GM18858 (cell line): ENCODE measurements at regions not wholly inside any gene's neighbourhood (a gene's known extent, or its start where the extent isn't known, plus 50 kb on each side); places are given as distances from the start of the nearest gene placed in this dataset.
"Not testable (repeated sequence)": the region's sequence is repeated elsewhere in the genome, so short reads cannot be mapped to it uniquely, and the experiment has no call there.

Experiments used
- ATAC-seq: cut with Tn5 transposase; IDR thresholded peaks from one replicate; pipeline ENCODE4 v1.9.1; 2021; ENCODE audit not compliant: unreplicated experiment

DNA sequence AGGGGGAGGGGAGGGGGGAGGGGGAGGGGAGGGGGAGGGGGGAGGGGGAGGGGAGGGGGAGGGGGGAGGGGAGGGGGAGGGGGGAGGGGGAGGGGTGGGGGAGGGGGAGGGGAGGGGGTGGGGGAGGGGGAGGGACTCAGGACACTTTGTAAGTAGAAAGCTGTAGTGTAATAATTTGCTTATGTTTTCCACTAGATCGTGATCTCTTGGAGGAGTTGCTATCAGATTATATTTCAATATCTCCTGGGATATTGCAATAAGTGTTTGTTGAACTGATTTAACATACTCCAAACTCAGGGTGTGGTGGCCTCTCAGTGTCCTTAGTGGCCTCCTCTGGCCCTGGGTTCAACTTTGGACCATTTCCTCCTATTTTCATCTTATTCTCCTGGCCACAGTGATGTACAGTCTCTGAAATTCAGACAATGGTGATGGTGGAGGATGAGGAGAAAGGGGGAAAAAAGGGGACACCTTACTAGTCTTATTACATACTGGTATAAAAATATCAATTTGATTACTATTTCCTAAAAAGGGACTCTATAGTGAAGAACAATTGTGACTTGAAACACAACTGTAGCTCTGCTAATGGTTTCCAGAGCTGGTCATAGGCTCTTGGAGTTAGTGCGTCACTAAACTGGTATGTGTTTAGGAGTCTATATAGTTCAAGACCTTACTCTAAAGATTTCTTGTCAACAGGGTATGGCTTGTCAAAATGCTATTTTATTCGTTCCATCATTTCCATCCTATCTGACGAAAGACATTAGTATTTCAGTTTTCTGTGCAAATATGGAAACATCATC, 89.6 kb downstream of the DDX1 start:
- ATAC-seq = no peak

- ATAC-seq = no peak
Measured at GRCh38 chr2:15682354-15682753, 90.7 kb downstream of the DDX1 start.

DNA sequence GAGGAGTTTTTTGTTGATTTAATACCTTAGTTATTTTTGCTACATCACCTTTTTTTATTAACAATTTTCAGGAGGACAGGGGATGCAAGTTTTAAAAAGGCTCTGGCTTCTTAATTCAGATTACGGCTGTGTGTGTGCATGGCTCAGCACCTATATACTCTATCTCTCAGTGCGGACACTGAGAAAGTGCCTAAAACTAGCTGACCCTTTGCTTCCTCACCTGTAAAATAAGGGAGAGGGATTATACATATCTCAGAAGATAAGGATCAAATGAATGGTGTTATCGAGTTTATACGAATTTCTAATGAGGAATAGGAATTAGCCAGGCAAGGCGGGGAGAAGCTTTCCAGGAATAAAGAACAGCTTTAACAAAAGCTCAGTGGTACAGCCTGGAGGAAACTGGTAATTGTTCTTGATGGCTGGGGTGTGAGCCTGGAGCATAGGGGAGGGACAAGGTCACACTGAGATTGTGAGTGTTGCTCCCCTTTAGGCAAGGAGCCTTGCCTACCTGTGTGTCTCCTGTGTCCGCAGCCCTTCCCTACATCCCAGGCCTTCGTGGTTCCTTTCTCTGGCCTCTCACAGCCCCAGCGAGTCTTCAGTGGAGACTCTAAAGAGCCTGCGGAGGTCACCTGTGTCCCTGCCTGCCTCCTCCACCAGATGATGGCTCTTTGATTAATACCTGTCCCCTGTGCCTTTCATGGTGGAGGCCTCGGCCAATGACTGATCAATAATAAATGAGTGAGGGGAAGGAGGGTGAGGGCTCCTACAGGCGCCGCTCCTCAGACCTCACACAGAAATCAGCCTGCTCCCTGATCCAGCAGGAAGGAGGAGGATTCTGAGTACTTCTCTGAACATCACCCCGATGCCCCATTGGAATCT, 92.7 kb downstream of the DDX1 start:
- ATAC-seq = no peak

DNA sequence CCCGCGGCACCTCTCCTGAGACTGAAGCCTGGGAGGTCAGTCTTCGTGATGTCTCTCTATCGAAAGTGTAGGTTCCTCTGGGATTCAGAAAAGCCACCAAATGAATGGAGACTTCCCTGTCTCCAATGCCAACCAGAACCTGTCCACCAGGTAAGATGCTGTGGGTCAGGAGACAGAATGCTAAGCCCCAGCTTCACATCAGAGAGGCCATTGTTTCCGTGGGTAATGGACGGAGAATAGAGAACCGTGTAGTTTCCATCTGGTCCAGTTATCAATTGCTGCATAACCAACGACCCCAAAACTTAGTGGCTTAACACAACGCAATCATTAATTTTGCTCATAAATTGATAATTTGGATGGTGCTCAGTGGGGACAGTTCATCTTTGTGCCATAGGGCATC, 93.5 kb downstream of the DDX1 start:
- ATAC-seq = no peak

DNA sequence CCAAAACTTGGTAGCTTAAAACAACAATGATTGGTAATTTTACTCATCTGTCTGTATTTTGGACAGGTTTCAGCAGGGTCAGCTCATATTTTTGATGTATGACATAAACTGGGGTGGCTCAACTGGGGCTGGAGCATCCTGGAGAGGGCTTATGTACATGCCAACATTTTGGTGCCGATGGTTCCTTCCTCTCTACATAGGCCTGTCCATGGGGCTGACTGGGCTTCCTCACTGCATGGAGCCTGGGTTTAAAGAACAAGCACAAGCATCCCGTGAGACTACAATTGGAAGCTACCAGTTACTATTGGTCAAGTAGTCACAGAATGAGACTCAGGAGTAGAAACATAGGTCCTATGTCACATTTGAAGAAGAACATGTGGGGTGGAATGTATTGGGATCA, 95.0 kb downstream of the DDX1 start:
- ATAC-seq = no peak

DNA sequence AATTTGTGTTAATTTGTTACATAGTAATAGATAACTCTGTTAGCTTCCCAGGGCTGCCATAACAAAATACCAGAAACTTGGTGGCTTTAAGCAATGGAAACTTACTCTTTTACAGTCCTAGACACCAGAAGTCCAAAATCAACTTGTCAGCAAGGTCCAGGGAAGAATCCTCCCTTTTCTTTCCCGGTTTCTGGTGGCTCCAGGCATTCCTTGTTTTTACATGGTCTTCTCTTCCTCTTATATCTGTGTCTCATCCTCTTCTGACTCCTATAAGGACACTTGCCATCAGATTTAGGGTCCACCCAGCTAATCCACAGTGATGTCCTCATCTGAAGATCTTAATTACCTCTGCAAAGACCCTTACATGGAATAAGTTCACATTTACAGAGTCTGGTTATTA, 95.6 kb downstream of the DDX1 start:
- ATAC-seq = no peak

DNA sequence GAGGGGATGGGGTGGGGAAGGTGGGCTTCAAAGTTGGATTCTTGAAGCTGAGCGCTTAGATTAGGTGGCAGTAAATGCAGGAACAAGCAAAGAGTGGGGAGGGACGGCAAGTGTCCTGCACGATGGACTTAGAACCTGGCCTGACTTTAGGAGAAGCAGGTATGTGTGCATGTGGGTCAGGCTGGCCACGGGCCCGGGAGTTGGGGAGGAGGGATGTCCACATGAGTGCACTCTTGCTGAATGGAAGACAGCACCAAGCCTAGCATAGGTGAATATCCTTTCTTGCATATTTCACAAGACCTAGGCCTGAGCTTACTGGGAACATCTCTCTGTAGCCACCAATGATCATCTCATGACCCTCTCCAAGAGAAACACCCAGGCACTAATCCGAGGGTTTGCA, 96.1 kb downstream of the DDX1 start:
- no peak for ATAC-seq

DNA sequence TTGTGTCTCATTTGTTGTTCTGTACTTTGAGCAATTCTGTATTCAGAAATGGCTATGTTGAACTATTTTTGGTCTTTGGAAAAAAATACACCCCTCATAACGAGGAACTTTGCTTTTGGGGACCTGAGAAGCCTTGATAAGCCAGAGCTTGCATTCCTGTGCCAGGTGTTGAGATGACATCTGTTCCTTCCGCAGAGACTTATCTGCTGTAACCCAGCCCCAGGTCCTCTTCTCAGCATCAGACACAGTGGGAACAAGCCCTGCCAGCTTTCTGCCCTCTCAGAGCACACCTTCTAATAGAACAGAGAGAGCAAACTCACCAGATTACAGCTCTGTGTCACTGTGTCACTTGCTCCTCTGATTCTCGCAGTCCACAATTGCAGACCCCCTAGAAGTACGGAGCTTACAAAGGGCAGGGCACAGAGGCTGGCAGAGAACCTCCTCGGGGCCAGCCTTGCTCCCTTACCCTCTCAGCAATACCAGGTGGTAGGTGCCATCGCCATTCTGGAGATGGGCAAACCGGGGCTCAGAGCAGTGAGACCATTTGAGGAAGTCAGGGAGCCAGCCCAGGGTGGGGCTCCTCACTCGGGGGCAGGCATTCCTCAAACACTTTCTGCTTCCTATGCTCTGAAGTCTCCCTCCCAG, 97.4 kb downstream of the DDX1 start:
- ATAC-seq = no peak

- ATAC-seq = no peak
Measured at GRCh38 chr2:15689654-15690053, 98.0 kb downstream of the DDX1 start.

- ATAC-seq = no peak
Measured at GRCh38 chr2:15691586-15692310, 100.1 kb downstream of the DDX1 start.

DNA sequence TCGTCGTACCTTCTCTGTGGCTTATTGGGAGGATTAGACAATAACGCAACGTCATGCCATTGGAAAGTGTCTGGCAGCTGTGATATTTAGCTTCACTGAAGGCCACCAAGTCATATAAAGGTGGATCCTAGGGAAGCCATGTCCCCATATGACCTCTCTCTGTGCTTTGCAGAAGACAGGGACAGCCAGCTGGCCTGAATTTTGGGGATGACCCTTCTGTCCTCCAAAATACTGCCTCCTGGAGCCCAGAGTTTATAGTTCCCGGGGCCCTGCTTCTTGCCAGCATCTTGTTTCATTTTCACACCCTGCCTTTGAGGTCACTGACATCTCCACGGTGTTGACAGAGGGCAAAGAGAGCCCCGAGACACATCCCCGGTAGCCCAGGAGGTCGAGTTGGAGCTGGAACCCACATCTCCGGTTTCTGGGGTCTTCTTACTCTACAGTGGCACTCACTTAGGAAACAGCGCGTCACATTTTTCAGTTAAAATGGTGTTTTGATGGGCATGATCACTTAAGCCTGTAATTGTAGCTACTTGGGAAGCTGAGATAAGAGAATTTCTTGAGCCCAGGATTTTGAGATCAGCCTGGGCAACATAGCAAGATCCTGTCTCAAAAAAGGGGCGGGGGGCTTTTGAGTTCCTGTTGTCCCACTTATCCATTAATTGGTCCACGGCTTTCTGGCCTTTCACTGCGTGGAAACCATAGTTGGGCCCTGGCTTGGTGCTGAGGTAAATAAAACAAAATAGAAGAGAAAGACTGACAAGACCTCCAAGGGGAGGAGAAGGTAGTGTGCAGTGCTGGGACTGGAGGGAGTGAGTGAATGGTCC, 101.1 kb downstream of the DDX1 start:
- ATAC-seq = no peak

- ATAC-seq = no peak
Measured at GRCh38 chr2:15693382-15693781, 101.7 kb downstream of the DDX1 start.

DNA sequence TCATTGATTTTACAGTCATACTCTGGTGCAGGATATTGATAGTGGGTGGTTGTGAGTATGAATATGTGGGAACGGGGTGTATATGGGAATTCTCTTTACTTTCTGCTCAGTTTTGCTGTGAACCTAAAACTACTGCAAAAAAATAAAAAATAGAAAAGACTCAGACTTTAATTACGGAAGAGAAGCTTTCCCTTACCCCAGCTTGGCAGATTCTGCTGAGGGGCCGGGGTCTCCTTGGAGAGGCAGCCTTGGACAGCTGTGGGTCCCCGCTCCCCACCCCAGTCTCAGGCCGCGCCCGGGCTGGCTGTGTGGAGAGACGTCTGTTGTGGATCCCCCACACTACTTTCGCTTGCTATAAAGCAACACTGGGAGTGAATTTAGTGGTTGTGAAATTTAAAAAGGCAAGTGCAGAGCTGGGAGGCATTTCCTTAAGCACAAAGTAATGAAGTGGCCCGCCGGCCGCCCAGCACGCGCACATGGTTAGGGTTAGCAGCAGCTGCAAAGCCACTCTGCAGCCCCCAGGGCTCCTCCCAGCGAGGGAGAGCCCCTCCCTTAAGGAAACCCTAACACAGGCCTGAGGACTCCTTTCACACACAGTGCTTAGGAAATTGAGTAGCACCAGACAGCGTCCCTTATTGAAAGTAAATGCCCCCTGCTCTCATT, 102.4 kb downstream of the DDX1 start:
- ATAC-seq = no peak

DNA sequence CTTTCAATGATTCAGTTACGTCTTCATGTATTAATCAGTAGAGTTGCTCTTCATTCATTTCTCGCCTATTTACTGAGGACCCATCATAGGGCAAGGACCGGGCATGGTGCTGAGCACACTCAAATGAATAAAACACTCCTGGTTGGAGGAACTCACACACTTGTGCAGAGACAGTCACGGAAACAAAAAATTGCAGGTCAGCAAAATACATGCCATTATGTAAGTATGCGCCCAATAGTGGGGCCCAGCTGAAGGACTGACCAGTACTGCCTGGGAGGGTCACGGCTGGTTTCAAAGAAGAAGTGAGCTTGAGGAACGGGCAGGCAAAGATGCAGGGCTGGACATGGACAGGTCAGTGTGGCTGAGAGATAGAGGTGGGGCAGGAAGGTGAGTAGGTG, 102.9 kb downstream of the DDX1 start:
- ATAC-seq = no peak

- no peak for ATAC-seq
Measured at GRCh38 chr2:15695582-15696330, 104.1 kb downstream of the DDX1 start.

DNA sequence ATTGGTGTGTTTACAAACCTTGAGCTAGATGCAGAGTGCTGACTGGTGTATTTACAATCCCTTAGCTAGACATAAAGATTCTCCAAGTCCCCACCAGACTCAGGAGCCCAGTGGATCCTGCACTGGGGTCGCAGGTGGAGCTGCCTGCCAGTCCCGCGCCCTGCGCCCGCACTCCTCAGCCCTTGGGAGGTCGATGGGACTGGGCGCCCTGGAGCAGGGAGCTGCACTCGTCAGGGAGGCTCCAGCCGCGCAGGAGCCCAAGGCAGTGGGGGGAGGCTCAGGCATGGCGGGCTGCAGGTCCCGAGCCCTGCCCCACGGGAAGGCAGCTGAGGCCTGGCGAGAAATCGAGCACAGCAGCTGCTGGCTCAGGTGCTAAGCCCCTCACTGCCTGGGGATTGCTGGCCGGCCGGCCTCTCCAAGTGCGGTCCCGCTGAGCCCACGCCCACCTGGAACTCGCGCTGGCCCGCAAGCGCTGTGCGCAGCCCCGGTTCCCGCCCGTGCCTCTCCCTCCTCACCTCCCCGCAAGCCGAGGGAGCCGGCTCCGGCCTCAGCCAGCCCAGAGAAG, 105.0 kb downstream of the DDX1 start:
- ATAC-seq = not testable (repeated sequence)

- ATAC-seq = no peak
Measured at GRCh38 chr2:15700131-15700530, 108.5 kb downstream of the DDX1 start.

GRCh38 chr2:15700599-15701340, 109.1 kb downstream of the DDX1 start:
- no peak for ATAC-seq
